H1 (cell line): ENCODE measurements at regions not wholly inside any gene's neighbourhood (a gene's known extent, or its start where the extent isn't known, plus 50 kb on each side); places are given as distances from the start of the nearest gene placed in this dataset.

Source experiments
- CTCF ChIA-PET: fragments of 300-600 bp; sonication (Branson Sonifier 250); formaldehyde crosslinking; loops from one replicate; lab custom pipeline; 2021; ENCODE audit not compliant: partially characterized antibody; lab: Charles Lee
- POLR2A ChIA-PET: fragments of 300-600 bp; sonication (Branson Sonifier 250); formaldehyde crosslinking; loops from one replicate; lab custom pipeline; 2021; ENCODE audit warnings: inconsistent platforms; ENCODE audit not compliant: partially characterized antibody; lab: Charles Lee
- DNase-seq, 2 experiments: peaks; one replicate each; pipeline versions ENCODE4 v3.0.0 to v3.0.0-alpha.2; 2010 to 2022; ENCODE audit warnings: low spot score in 2 of 2, low read depth in 1 of 2, mixed read lengths in 1 of 2
- FAIRE-seq: peaks from 2 replicates; lab custom pipeline; 2011; peaks lifted over from hg19 to GRCh38; lab: Jason Lieb, UNC
- H2AFZ ChIP-seq: 2 replicates; pipeline ENCODE4 v1.8.1; 2012; ENCODE audit warnings: low read length, inconsistent platforms
- H2AK5ac ChIP-seq: 2 replicates; pipeline ENCODE4 v1.6.1; 2013; ENCODE audit warnings: low read depth, low read length
- H2BK120ac ChIP-seq: replicated peaks from 2 replicates; pipeline ENCODE3; 2013; ENCODE audit warnings: low read depth, low read length, inconsistent platforms
- H2BK12ac ChIP-seq: 2 replicates; pipeline ENCODE4 v1.6.1; 2013; ENCODE audit warnings: low read depth, low read length
- H2BK15ac ChIP-seq: 2 replicates; pipeline ENCODE4 v1.6.1; 2013; ENCODE audit warnings: low read length
- H2BK20ac ChIP-seq: 2 replicates; pipeline ENCODE4 v1.6.1; 2013; ENCODE audit warnings: low read length
- H2BK5ac ChIP-seq: 2 replicates; pipeline ENCODE4 v1.6.1; 2013; ENCODE audit warnings: low read depth, low read length
- H3K14ac ChIP-seq: 2 replicates; pipeline ENCODE4 v1.6.1; 2013; ENCODE audit warnings: inconsistent platforms; ENCODE audit not compliant: insufficient read length
- H3K18ac ChIP-seq: 2 replicates; pipeline ENCODE4 v1.6.1; 2013; ENCODE audit warnings: low read length; ENCODE audit errors: extremely low read depth
- H3K23ac ChIP-seq: 2 replicates; pipeline ENCODE4 v1.6.1; 2013; ENCODE audit warnings: inconsistent platforms; ENCODE audit not compliant: insufficient read length
- H3K23me2 ChIP-seq: 2 replicates; pipeline ENCODE4 v1.6.1; 2013; ENCODE audit warnings: low read depth, low read length
- H3K27ac ChIP-seq: 2 replicates; pipeline ENCODE4 v1.6.1; 2011; ENCODE audit warnings: low read depth, low read length, inconsistent platforms
- H3K27me3 ChIP-seq, 4 experiments: replicated peaks in 1 of 4; 1 replicate in 1 of 4; 2 replicates in 3 of 4; pipeline versions ENCODE4 v1.6.1 to v1.8.1; 2011 to 2013; ENCODE audit warnings: low read length in 3 of 4, mild to moderate bottlenecking in 3 of 4, inconsistent platforms in 2 of 4, mixed read lengths in 2 of 4, moderate library complexity in 1 of 4; ENCODE audit not compliant: control insufficient read depth in 3 of 4, insufficient read depth in 3 of 4; ENCODE audit errors: extremely low read depth in 1 of 4
- H3K36me3 ChIP-seq, 4 experiments: 2 replicates each; pipeline versions ENCODE4 v1.6.1 to v1.8.1; 2011 to 2013; ENCODE audit warnings: mild to moderate bottlenecking in 4 of 4, low read length in 3 of 4, moderate library complexity in 2 of 4, control low read depth in 1 of 4, inconsistent platforms in 1 of 4; ENCODE audit not compliant: insufficient read depth in 4 of 4, control insufficient read depth in 2 of 4
- H3K4ac ChIP-seq: replicated peaks from 2 replicates; pipeline ENCODE3; 2013; ENCODE audit warnings: low read length, low read depth, mixed read lengths, inconsistent platforms; ENCODE audit not compliant: insufficient read length
- H3K4me1 ChIP-seq, 4 experiments: replicated peaks in 1 of 4; 1 replicate in 1 of 4; 2 replicates in 3 of 4; pipeline versions ENCODE4 v1.6.1 to v1.8.1; 2011 to 2013; ENCODE audit warnings: low read length in 3 of 4, inconsistent platforms in 2 of 4, mixed read lengths in 1 of 4; ENCODE audit not compliant: insufficient read depth in 4 of 4, control insufficient read depth in 3 of 4
- H3K4me2 ChIP-seq, 2 experiments: 2 replicates each; pipeline versions ENCODE4 v1.6.1 to v1.8.1; 2011 to 2013; ENCODE audit warnings: low read depth in 2 of 2, low read length in 2 of 2, control low read depth in 1 of 2, inconsistent platforms in 1 of 2, mild to moderate bottlenecking in 1 of 2; ENCODE audit not compliant: insufficient read depth in 1 of 2
- H3K4me3 ChIP-seq, 4 experiments: fragments of 200-600, 300-600 bp in 1 of 4; sonication (generic), shearing (Covaris generic), sonication (Bioruptor Twin) in 1 of 4; 2 replicates each; pipeline versions ENCODE4 v1.5.1 to v1.8.1; 2011 to 2016; ENCODE audit warnings: low read length in 4 of 4, low read depth in 3 of 4, control low read depth in 2 of 4, inconsistent platforms in 2 of 4, mild to moderate bottlenecking in 2 of 4, mixed read lengths in 1 of 4, moderate library complexity in 1 of 4; ENCODE audit not compliant: insufficient read depth in 2 of 4; ENCODE audit errors: extremely low read depth in 1 of 4
- H3K56ac ChIP-seq: replicated peaks from 2 replicates; pipeline ENCODE3; 2013; ENCODE audit warnings: low read depth, mild to moderate bottlenecking, mixed read lengths, low read length, inconsistent platforms; ENCODE audit not compliant: insufficient read length
- H3K79me1 ChIP-seq: 2 replicates; pipeline ENCODE4 v1.6.1; 2013; ENCODE audit warnings: low read depth, low read length, control low read depth
- H3K79me2 ChIP-seq, 2 experiments: 2 replicates each; pipeline versions ENCODE4 v1.6.1 to v1.8.1; 2012 to 2013; ENCODE audit warnings: low read length in 2 of 2, mild to moderate bottlenecking in 2 of 2, inconsistent platforms in 1 of 2; ENCODE audit not compliant: insufficient read depth in 2 of 2, control insufficient read depth in 1 of 2
- H3K9ac ChIP-seq, 4 experiments: replicated peaks in 1 of 4; 1 replicate in 1 of 4; 2 replicates in 3 of 4; pipeline versions ENCODE4 v1.6.1 to v1.8.1; 2011 to 2013; ENCODE audit warnings: low read depth in 3 of 4, low read length in 3 of 4, control low read depth in 2 of 4, mild to moderate bottlenecking in 2 of 4, moderate library complexity in 2 of 4, inconsistent platforms in 1 of 4; ENCODE audit errors: extremely low read depth in 1 of 4
- H3K9me3 ChIP-seq, 2 experiments: 2 replicates each; pipeline versions ENCODE4 v1.6.1 to v1.8.1; 2012 to 2013; ENCODE audit warnings: mild to moderate bottlenecking in 2 of 2, moderate library complexity in 2 of 2, control low read depth in 1 of 2, inconsistent platforms in 1 of 2, low read depth in 1 of 2, low read length in 1 of 2, mixed read lengths in 1 of 2; ENCODE audit not compliant: insufficient read depth in 2 of 2
- H4K20me1 ChIP-seq, 2 experiments: replicated peaks in 1 of 2; 2 replicates each; pipeline versions ENCODE3 to v1.8.1; 2011 to 2013; ENCODE audit warnings: inconsistent platforms in 2 of 2, low read length in 2 of 2, mild to moderate bottlenecking in 1 of 2; ENCODE audit not compliant: insufficient read depth in 2 of 2, control insufficient read depth in 1 of 2
- H4K5ac ChIP-seq: 2 replicates; pipeline ENCODE4 v1.6.1; 2013; ENCODE audit warnings: low read length, low read depth, mixed read lengths, inconsistent platforms; ENCODE audit not compliant: insufficient read length
- H4K8ac ChIP-seq: 2 replicates; pipeline ENCODE4 v1.8.0; 2013; ENCODE audit warnings: mild to moderate bottlenecking, moderate library complexity, low read length, inconsistent platforms; ENCODE audit not compliant: insufficient read depth; ENCODE audit errors: extremely low read depth
- H4K91ac ChIP-seq: replicated peaks from 2 replicates; pipeline ENCODE3; 2013; ENCODE audit warnings: low read length, mixed read lengths, inconsistent platforms; ENCODE audit not compliant: insufficient read length
- BACH1 ChIP-seq: IDR thresholded peaks from 2 replicates; pipeline ENCODE4 v1.6.1; 2012; ENCODE audit warnings: low read length, improper control_type of control experiment
- CTCF ChIP-seq, 3 experiments: IDR thresholded peaks; 1 replicate in 2 of 3; 2 replicates in 1 of 3; pipeline versions ENCODE4 v1.5.1 to v1.6.1; 2011; ENCODE audit warnings: low read length in 3 of 3, mild to moderate bottlenecking in 3 of 3, inconsistent platforms in 2 of 3, low read depth in 1 of 3, moderate library complexity in 1 of 3; ENCODE audit not compliant: insufficient read depth in 1 of 3; ENCODE audit errors: control extremely low read depth in 1 of 3
- GTF2F1 ChIP-seq: IDR thresholded peaks from 2 replicates; pipeline ENCODE4 v1.6.1; 2012; ENCODE audit warnings: low read depth, low read length, improper control_type of control experiment, borderline replicate concordance
- JUND ChIP-seq: IDR thresholded peaks from 2 replicates; pipeline ENCODE4 v1.6.1; 2011; ENCODE audit warnings: mild to moderate bottlenecking, improper control_type of control experiment, low read length
- NRF1 ChIP-seq: IDR thresholded peaks from 2 replicates; pipeline ENCODE4 v1.6.1; 2011; ENCODE audit warnings: mild to moderate bottlenecking, low read depth, low read length, improper control_type of control experiment
- RBBP5 ChIP-seq: IDR thresholded peaks from 2 replicates; pipeline ENCODE4 v1.7.1; 2012; ENCODE audit warnings: low read depth, mild to moderate bottlenecking, inconsistent platforms, low read length, moderate library complexity, borderline replicate concordance
- RFX5 ChIP-seq: IDR thresholded peaks from 2 replicates; pipeline ENCODE4 v1.6.1; 2011; ENCODE audit warnings: low read depth, low read length, improper control_type of control experiment, borderline replicate concordance
- SRF ChIP-seq: IDR thresholded peaks from 2 replicates; pipeline ENCODE4 v1.6.1; 2011; ENCODE audit warnings: mild to moderate bottlenecking, low read depth, low read length, moderate library complexity

- Histone ChIP-seq H3K23me2 (no peaks in the 10 kb centered on the region), H2BK5ac (no peak overlapping the region)
- POLR2A ChIA-PET, result no interaction called here
- no peak for TF ChIP-seq SRF
- no peak for TF ChIP-seq JUND
- no peak for TF ChIP-seq RBBP5
- no peak for TF ChIP-seq RFX5
- TF ChIP-seq BACH1, result no peak
- no peak for TF ChIP-seq GTF2F1
- TF ChIP-seq NRF1, result no peak
- TF ChIP-seq CTCF (IDR thresholded peaks at IDR 0.05; ENCODE audit: control extremely low read depth in 1 of 3, insufficient read depth in 1 of 3, low read depth in 1 of 3, low read length in 3 of 3), result no peak
Observed at GRCh38 chr9:4402501-4402900, 87.8 kb upstream of the SLC1A1 start.

More at GRCh38 chr9:4402501-4402900, 87.8 kb upstream of the SLC1A1 start:
- no peak overlapping the region for H2AFZ ChIP-seq
- no peak overlapping the region for H3K18ac ChIP-seq
- H3K27me3 ChIP-seq, result no peaks in the 10 kb centered on the region
- H3K23ac ChIP-seq, result no peak overlapping the region
- no peak overlapping the region for H3K4me3 ChIP-seq
- peaks cover 0 to 3% of the 10 kb centered on the region in 2 experiments; a peak in 1 of 4 replicates for H3K9me3 ChIP-seq
- H3K27ac ChIP-seq, result no peak overlapping the region
- H4K20me1 ChIP-seq, result no peaks in the 10 kb centered on the region
- H3K79me2 ChIP-seq, result no peaks in the 10 kb centered on the region
- H2BK15ac ChIP-seq, result no peak overlapping the region
- no peak overlapping the region for H3K56ac ChIP-seq
- no peak overlapping the region for H2AK5ac ChIP-seq
- no peak overlapping the region for H3K4ac ChIP-seq
- H4K91ac ChIP-seq, result no peak overlapping the region
- H3K9ac ChIP-seq, result no peak overlapping the region
- CTCF ChIA-PET, result no interaction called here
- no peak overlapping the region for H2BK20ac ChIP-seq
- peaks cover 0 to 3% (median 0%) of the 10 kb centered on the region in 4 experiments; a peak in 1 of 7 replicates for H3K4me1 ChIP-seq
- DNase-seq, result no peak
- no peak overlapping the region for H2BK12ac ChIP-seq
- H3K4me2 ChIP-seq, result no peak overlapping the region
- no peak for FAIRE-seq
- H2BK120ac ChIP-seq, result no peak overlapping the region
- no peak overlapping the region for H3K14ac ChIP-seq
- no peak overlapping the region for H4K5ac ChIP-seq
- H3K36me3 ChIP-seq, result no peaks in the 10 kb centered on the region
- no peak overlapping the region for H4K8ac ChIP-seq
- no peaks in the 10 kb centered on the region for H3K79me1 ChIP-seq
